HCT116 (cell line): ENCODE measurements at regions not wholly inside any gene's neighbourhood (a gene's known extent, or its start where the extent isn't known, plus 50 kb on each side); places are given as distances from the start of the nearest gene placed in this dataset.

Experiments
- ATAC-seq: fragments of 200-7000 bp; cut with Tn5 transposase; 2 replicates; pipeline ENCODE4 v1.9.1; 2020; ENCODE audit warnings: mild to moderate bottlenecking, moderate library complexity
- BruUV-seq: library from RNA; stranded (reverse); fragments of 400-500 nt; replicated peaks from 2 replicates; lab custom pipeline; 2021; lab: Mats Ljungman, UMichigan
- CTCF ChIA-PET: fragments of 300-600 bp; sonication (Branson Sonifier 250); formaldehyde crosslinking; loops from one replicate; lab custom pipeline; 2021; ENCODE audit warnings: antibody characterized with exemption; lab: Charles Lee
- POLR2A ChIA-PET: fragments of 300-600, 350-600 bp; sonication (Branson Sonifier 250); formaldehyde crosslinking; loops from one replicate; lab custom pipeline; 2021; ENCODE audit warnings: antibody characterized with exemption; lab: Charles Lee
- RAD21 ChIA-PET, 2 experiments: fragments of 300-600 bp; sonication (Branson Sonifier 250); formaldehyde crosslinking; loops; one replicate each; lab custom pipeline; 2023; ENCODE audit warnings: low total read pairs in 2 of 2; ENCODE audit not compliant: uncharacterized antibody in 2 of 2, unreplicated experiment in 2 of 2, low non-redundant PET in 1 of 2; lab: Charles Lee
- DNase-seq: peaks from one replicate; pipeline ENCODE4 v3.0.0-alpha.2; 2010; ENCODE audit warnings: low read depth, low spot score
- H2AFZ ChIP-seq: fragments of 200-600 bp; shearing (Covaris generic), sonication (generic); 2 replicates; pipeline ENCODE4 v1.6.1; 2017; ENCODE audit warnings: low read depth, mixed run types, mixed read lengths, antibody characterized with exemption, low read length; ENCODE audit not compliant: poor library complexity, severe bottlenecking
- H3K27ac ChIP-seq: 2 replicates; pipeline ENCODE4 v1.5.1; 2012; ENCODE audit warnings: low read depth, low read length
- H3K27me3 ChIP-seq: fragments of 200-600 bp; sonication (generic); 2 replicates; pipeline ENCODE4 v1.6.1; 2016; ENCODE audit warnings: mixed run types, low read length, mixed read lengths; ENCODE audit not compliant: insufficient read depth
- H3K36me3 ChIP-seq, 2 experiments: fragments of 200-500 bp in 1 of 2; fragments of 200-600 bp in 1 of 2; sonication (Bioruptor generic) in 1 of 2; sonication (generic) in 1 of 2; 2 replicates each; pipeline versions ENCODE4 v1.5.1 to v1.6.1; 2014 to 2016; ENCODE audit warnings: low read length in 2 of 2, inconsistent platforms in 1 of 2, mixed read lengths in 1 of 2, mixed run types in 1 of 2; ENCODE audit not compliant: insufficient read depth in 2 of 2, control insufficient read depth in 1 of 2
- H3K4me1 ChIP-seq, 2 experiments: fragments of 200-600 bp in 1 of 2; sonication (generic) in 1 of 2; 2 replicates each; pipeline versions ENCODE4 v1.5.1 to v1.6.1; 2012 to 2017; ENCODE audit warnings: low read length in 2 of 2, inconsistent platforms in 1 of 2, mild to moderate bottlenecking in 1 of 2, mixed read lengths in 1 of 2, mixed run types in 1 of 2, moderate library complexity in 1 of 2; ENCODE audit not compliant: insufficient read depth in 2 of 2, control insufficient read depth in 1 of 2
- H3K4me2 ChIP-seq: fragments of 200-600 bp; sonication (generic); 2 replicates; pipeline ENCODE4 v1.6.1; 2017; ENCODE audit warnings: mixed run types, low read length, mixed read lengths
- H3K4me3 ChIP-seq, 2 experiments: fragments of 200-600 bp in 1 of 2; sonication (generic) in 1 of 2; replicated peaks in 1 of 2; 2 replicates each; pipeline ENCODE4 v1.5.1; 2011 to 2016; ENCODE audit warnings: low read length in 2 of 2, control low read depth in 1 of 2, low read depth in 1 of 2, mild to moderate bottlenecking in 1 of 2, mixed read lengths in 1 of 2, mixed run types in 1 of 2
- H3K79me2 ChIP-seq: fragments of 200-600 bp; sonication (generic); 2 replicates; pipeline ENCODE4 v1.6.1; 2017; ENCODE audit warnings: mild to moderate bottlenecking, mixed run types, low read length, moderate library complexity, mixed read lengths; ENCODE audit not compliant: insufficient read depth
- H3K9ac ChIP-seq: fragments of 200-600 bp; sonication (generic); 2 replicates; pipeline ENCODE4 v1.6.1; 2016; ENCODE audit warnings: low read length, mixed read lengths
- H3K9me2 ChIP-seq: fragments of 200-600 bp; sonication (generic), shearing (Covaris generic); 2 replicates; pipeline ENCODE4 v1.6.1; 2017; ENCODE audit warnings: mixed run types, mild to moderate bottlenecking, moderate library complexity; ENCODE audit not compliant: insufficient read depth
- H3K9me3 ChIP-seq, 2 experiments: fragments of 200-500 bp in 1 of 2; fragments of 200-600 bp in 1 of 2; sonication (Bioruptor generic) in 1 of 2; sonication (generic) in 1 of 2; 2 replicates each; pipeline ENCODE4 v1.6.1; 2014 to 2017; ENCODE audit warnings: low read length in 2 of 2, mixed read lengths in 2 of 2, inconsistent platforms in 1 of 2, low read depth in 1 of 2, mild to moderate bottlenecking in 1 of 2, mixed run types in 1 of 2, moderate library complexity in 1 of 2; ENCODE audit not compliant: control insufficient read depth in 1 of 2, insufficient read depth in 1 of 2
- H4K20me1 ChIP-seq: fragments of 200-600 bp; sonication (generic), shearing (Covaris generic); 2 replicates; pipeline ENCODE4 v1.6.1; 2017; ENCODE audit warnings: mixed run types, mild to moderate bottlenecking, moderate library complexity; ENCODE audit not compliant: insufficient read depth
- ATF3 ChIP-seq: IDR thresholded peaks from 2 replicates; pipeline ENCODE4 v1.6.1; 2012
- CBX3 ChIP-seq: IDR thresholded peaks from 2 replicates; pipeline ENCODE4 v1.6.1; 2012; ENCODE audit warnings: low read depth
- EGR1 ChIP-seq: IDR thresholded peaks from 2 replicates; pipeline ENCODE4 v1.6.1; 2012; ENCODE audit warnings: low read depth
- ELF1 ChIP-seq: IDR thresholded peaks from 2 replicates; pipeline ENCODE4 v1.6.1; 2012; ENCODE audit warnings: low read depth, borderline replicate concordance
- EZH2 ChIP-seq: fragments of 200-600 bp; sonication (generic); IDR thresholded peaks from 2 replicates; pipeline ENCODE4 v1.6.1; 2017; ENCODE audit warnings: antibody characterized with exemption, mixed run types
- EZH2phosphoT487 ChIP-seq: fragments of 200-600 bp; IDR thresholded peaks from 2 replicates; pipeline ENCODE4 v1.6.1; 2018; ENCODE audit warnings: antibody characterized with exemption, borderline replicate concordance
- FOSL1 ChIP-seq: IDR thresholded peaks from 2 replicates; pipeline ENCODE4 v1.6.1; 2012; ENCODE audit warnings: low read depth
- JUND ChIP-seq: IDR thresholded peaks from 2 replicates; pipeline ENCODE4 v1.6.1; 2012
- POLR2A ChIP-seq: IDR thresholded peaks from 2 replicates; pipeline ENCODE4 v1.7.0; 2011; ENCODE audit warnings: borderline replicate concordance; ENCODE audit not compliant: insufficient read depth, insufficient read length; ENCODE audit errors: extremely low read depth
- TCF7L2 ChIP-seq: IDR thresholded peaks from 2 replicates; pipeline ENCODE4 v1.7.0; 2011; ENCODE audit warnings: borderline replicate concordance, inconsistent platforms; ENCODE audit not compliant: insufficient read depth, insufficient read length; ENCODE audit errors: extremely low read depth
- ZBTB33 ChIP-seq: IDR thresholded peaks from 2 replicates; pipeline ENCODE4 v1.6.1; 2011; ENCODE audit warnings: mild to moderate bottlenecking, low read length, moderate library complexity; ENCODE audit not compliant: insufficient replicate concordance; ENCODE audit errors: extremely low read depth
- intact Hi-C: fragments of 100-400 bp; cut with micrococcal nuclease; formaldehyde crosslinking; loops from 2 replicates; pipeline ENCODE4 v1.10.0; 2022

GRCh38 chr11:91023731-91024130 lies 800.9 kb upstream of the CHORDC1 start (continued):
- TF ChIP-seq ZBTB33, result no peak
- no peak for TF ChIP-seq TCF7L2
- no peak for TF ChIP-seq EZH2phosphoT487
- no peak for TF ChIP-seq FOSL1
- TF ChIP-seq EZH2, result no peak
- no peak for TF ChIP-seq POLR2A
- TF ChIP-seq, all 23 proteins: peak for 0

- no peak for TF ChIP-seq ELF1
- TF ChIP-seq EZH2, result no peak
- TF ChIP-seq EZH2phosphoT487, result no peak
- TF ChIP-seq CBX3, result no peak
- TF ChIP-seq EGR1, result no peak
- TF ChIP-seq JUND, result no peak
- no peak for TF ChIP-seq ATF3
- TF ChIP-seq ZBTB33, result no peak
- Histone ChIP-seq H3K9me3 (no peaks in the 10 kb centered on the region; a peak in 1 of 4 replicates), H3K36me3 (no peaks in the 10 kb centered on the region), H3K4me1 (no peaks in the 10 kb centered on the region), H3K27me3 (no peaks in the 10 kb centered on the region), H3K9ac (no peak overlapping the region), H4K20me1 (no peaks in the 10 kb centered on the region), H3K79me2 (no peaks in the 10 kb centered on the region), H3K9me2 (no peaks in the 10 kb centered on the region), H3K4me3 (no peak overlapping the region), H3K27ac (no peak overlapping the region), H3K4me2 (no peak overlapping the region), H2AFZ (no peak overlapping the region)
- no peak for DNase-seq
- no TSS peak for BruUV-seq
- POLR2A ChIA-PET, result no interaction called here
- RAD21 ChIA-PET, result no interaction called here
- CTCF ChIA-PET, result no interaction called here
- intact Hi-C loops, result no loop called here
- no peak for ATAC-seq
Measured at GRCh38 chr11:91011503-91011902, 788.7 kb upstream of the CHORDC1 start.
